WI38 (cell line): ENCODE measurements at regions not wholly inside any gene's neighbourhood (a gene's known extent, or its start where the extent isn't known, plus 50 kb on each side); places are given as distances from the start of the nearest gene placed in this dataset.

Source experiments
- H3K4me3 ChIP-seq: 2 replicates; pipeline ENCODE4 v1.5.1; 2011; ENCODE audit warnings: low read depth, mild to moderate bottlenecking, control low read depth, low read length
- CTCF ChIP-seq: IDR thresholded peaks from 2 replicates; pipeline ENCODE4 v1.5.1; 2012; ENCODE audit warnings: low read depth, mild to moderate bottlenecking, control low read depth, low read length

GRCh38 chr1:55962472-55962871 lies 616.9 kb downstream of the PLPP3 start:
- TF ChIP-seq CTCF = no peak
- no peak overlapping the region for H3K4me3 ChIP-seq

GRCh38 chr1:55959136-55959548 lies 620.2 kb downstream of the PLPP3 start:
- no peak overlapping the region for H3K4me3 ChIP-seq
- no peak for TF ChIP-seq CTCF

GRCh38 chr1:55958498-55958897 lies 620.9 kb downstream of the PLPP3 start:
- H3K4me3 ChIP-seq = no peak overlapping the region
- TF ChIP-seq CTCF = no peak

GRCh38 chr1:55957276-55957675 lies 622.1 kb downstream of the PLPP3 start:
- TF ChIP-seq CTCF = no peak
- no peak overlapping the region for H3K4me3 ChIP-seq

GRCh38 chr1:55955016-55955621 lies 624.2 kb downstream of the PLPP3 start:
- no peak for TF ChIP-seq CTCF

GRCh38 chr1:55951291-55951690 lies 628.1 kb downstream of the PLPP3 start:
- no peak overlapping the region for H3K4me3 ChIP-seq
- no peak for TF ChIP-seq CTCF

More at GRCh38 chr1:55955016-55955621, 624.2 kb downstream of the PLPP3 start:
- H3K4me3 ChIP-seq = no peak overlapping the region

- H3K4me3 ChIP-seq = no peak overlapping the region
- TF ChIP-seq CTCF = no peak
These were observed 631.9 kb downstream of the PLPP3 start for GRCh38 chr1:55947446-55947845.
